Common myeloid progenitor, CD34-positive (primary cell): ENCODE measurements at regions not wholly inside any gene's neighbourhood (a gene's known extent, or its start where the extent isn't known, plus 50 kb on each side); places are given as distances from the start of the nearest gene placed in this dataset.

Experiments
- CTCF ChIA-PET: fragments of 350-600 bp; sonication (Branson Sonifier 250); formaldehyde crosslinking; loops from one replicate; lab custom pipeline; 2021; ENCODE audit warnings: antibody characterized with exemption; lab: Charles Lee
- POLR2A ChIA-PET: fragments of 350-600 bp; sonication (Branson Sonifier 250); formaldehyde crosslinking; loops from one replicate; lab custom pipeline; 2021; ENCODE audit warnings: antibody characterized with exemption; lab: Charles Lee
- DNase-seq, 3 donors: peaks; one replicate each; pipeline versions ENCODE4 v3.0.0 to v3.0.0-alpha.2; 2013
- H3K27ac ChIP-seq, 2 experiments: 1 replicate in 1 of 2; 2 replicates in 1 of 2; pipeline ENCODE4 v1.7.0; 2013; ENCODE audit warnings: inconsistent platforms in 2 of 2, low read length in 2 of 2, mild to moderate bottlenecking in 2 of 2, low read depth in 1 of 2, moderate library complexity in 1 of 2; ENCODE audit not compliant: severe bottlenecking in 2 of 2, insufficient read depth in 1 of 2, poor library complexity in 1 of 2
- H3K27me3 ChIP-seq, 5 experiments: replicated peaks in 2 of 5; 1 replicate in 3 of 5; 2 replicates in 2 of 5; pipeline versions ENCODE4 v1.6.1 to v1.7.0; 2013; ENCODE audit warnings: low read length in 4 of 5, mild to moderate bottlenecking in 2 of 5, moderate library complexity in 2 of 5, inconsistent platforms in 1 of 5; ENCODE audit not compliant: insufficient read depth in 5 of 5, control insufficient read depth in 4 of 5
- H3K36me3 ChIP-seq, 4 experiments: 1 replicate in 2 of 4; 2 replicates in 2 of 4; pipeline versions ENCODE4 v1.6.1 to v1.7.0; 2013; ENCODE audit warnings: low read length in 3 of 4, control low read depth in 1 of 4, mild to moderate bottlenecking in 1 of 4; ENCODE audit not compliant: control insufficient read depth in 4 of 4, insufficient read depth in 4 of 4
- H3K4me1 ChIP-seq, 4 experiments: 1 replicate in 3 of 4; 2 replicates in 1 of 4; pipeline versions ENCODE4 v1.6.1 to v1.7.1; 2013; ENCODE audit warnings: low read length in 3 of 4, mild to moderate bottlenecking in 3 of 4, control low read depth in 1 of 4, inconsistent platforms in 1 of 4, moderate library complexity in 1 of 4; ENCODE audit not compliant: control insufficient read depth in 4 of 4, insufficient read depth in 4 of 4; ENCODE audit errors: control extremely low read depth in 1 of 4
- H3K4me3 ChIP-seq, 7 experiments: 1 replicate in 4 of 7; 2 replicates in 3 of 7; pipeline versions ENCODE4 v1.5.1 to v1.7.0; 2013; ENCODE audit warnings: mild to moderate bottlenecking in 7 of 7, low read length in 6 of 7, moderate library complexity in 6 of 7, inconsistent platforms in 2 of 7, low read depth in 2 of 7, control low read depth in 1 of 7; ENCODE audit not compliant: insufficient read depth in 4 of 7, control insufficient read depth in 1 of 7; ENCODE audit errors: extremely low read depth in 1 of 7
- H3K9me3 ChIP-seq, 5 experiments: 1 replicate in 4 of 5; 2 replicates in 1 of 5; pipeline versions ENCODE4 v1.6.1 to v1.7.1; 2013; ENCODE audit warnings: low read length in 4 of 5, mild to moderate bottlenecking in 2 of 5, inconsistent platforms in 1 of 5, low read depth in 1 of 5, moderate library complexity in 1 of 5; ENCODE audit not compliant: control insufficient read depth in 4 of 5, insufficient read depth in 2 of 5; ENCODE audit errors: control extremely low read depth in 1 of 5
- WGBS: methylation state at CpG from one replicate; pipeline ENCODE4 v1.1.5; 2013; ENCODE audit not compliant: insufficient coverage; 5-methylcytosine and 5-hydroxymethylcytosine counted together

DNA sequence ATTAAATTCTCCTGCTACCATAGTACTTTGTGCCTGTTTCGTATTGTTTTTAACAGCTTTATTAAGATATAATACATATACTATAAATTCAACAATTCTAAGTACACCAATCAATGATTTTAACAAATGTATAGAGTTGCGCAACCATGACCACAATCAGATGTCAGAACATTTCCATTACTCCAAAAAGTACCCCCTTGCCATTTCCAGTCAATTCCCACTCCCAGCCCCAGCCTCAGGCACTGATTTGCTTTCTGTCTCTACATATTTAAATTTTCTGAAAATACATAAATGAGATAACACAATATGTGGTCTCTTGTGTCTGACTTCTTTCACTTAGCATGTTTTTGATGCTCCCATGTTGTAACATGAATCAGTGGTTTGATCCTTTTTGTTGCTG, 193.9 kb downstream of the FIGN start:
- WGBS, result 100% methylated on average over 1 of the region's 2 CpGs
- CTCF ChIA-PET, result no interaction called here

DNA sequence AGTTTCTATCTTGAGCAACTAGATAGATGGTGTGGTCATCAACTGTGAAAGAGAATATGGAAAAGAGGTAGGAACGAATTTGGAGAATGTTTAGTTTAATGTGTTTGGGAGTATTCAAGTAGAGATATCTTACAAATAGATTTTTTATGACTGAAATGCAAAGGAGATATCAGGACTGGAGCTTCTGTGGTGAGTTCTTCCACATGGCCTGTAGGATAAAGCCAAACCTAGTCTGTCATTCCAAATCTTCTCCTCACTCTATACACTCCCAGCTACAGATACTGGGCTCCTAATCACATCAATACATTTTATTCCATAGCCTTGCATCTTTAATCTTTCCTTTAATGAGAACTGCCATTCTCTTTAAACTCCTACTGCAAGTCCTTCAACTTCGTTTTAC, 194.3 kb downstream of the FIGN start:
- no peaks in the 10 kb centered on the region for H3K4me1 ChIP-seq
- ChIA-PET CTCF (no interaction called here), POLR2A (no interaction called here)
- H3K27me3 ChIP-seq, result no peaks in the 10 kb centered on the region
- H3K9me3 ChIP-seq, result no peaks in the 10 kb centered on the region
- H3K27ac ChIP-seq, result no peak overlapping the region
- H3K4me3 ChIP-seq, result no peak overlapping the region
- DNase-seq, result no peak
- 94% methylated on average over 2 of the region's 2 CpGs for WGBS
- no peaks in the 10 kb centered on the region for H3K36me3 ChIP-seq

More for the DNA sequence above, 193.9 kb downstream of the FIGN start:
- POLR2A ChIA-PET, result no interaction called here
- Histone ChIP-seq H3K4me3 (no peak overlapping the region), H3K27ac (no peak overlapping the region), H3K36me3 (no peaks in the 10 kb centered on the region), H3K27me3 (no peaks in the 10 kb centered on the region), H3K4me1 (no peaks in the 10 kb centered on the region), H3K9me3 (no peaks in the 10 kb centered on the region)
- DNase-seq, result no peak

- WGBS, result no CpG with 5 or more reads among the region's 1 CpG
- Histone ChIP-seq H3K27me3 (no peaks in the 10 kb centered on the region), H3K27ac (no peak overlapping the region), H3K36me3 (no peaks in the 10 kb centered on the region), H3K9me3 (peaks cover 0 to 4% (median 0%) of the 10 kb centered on the region in 5 experiments), H3K4me1 (no peaks in the 10 kb centered on the region), H3K4me3 (no peak overlapping the region)
- POLR2A ChIA-PET, result no interaction called here
- CTCF ChIA-PET, result no interaction called here
- DNase-seq, result no peak
Observed at GRCh38 chr2:163528640-163529217, 207.1 kb downstream of the FIGN start.

DNA sequence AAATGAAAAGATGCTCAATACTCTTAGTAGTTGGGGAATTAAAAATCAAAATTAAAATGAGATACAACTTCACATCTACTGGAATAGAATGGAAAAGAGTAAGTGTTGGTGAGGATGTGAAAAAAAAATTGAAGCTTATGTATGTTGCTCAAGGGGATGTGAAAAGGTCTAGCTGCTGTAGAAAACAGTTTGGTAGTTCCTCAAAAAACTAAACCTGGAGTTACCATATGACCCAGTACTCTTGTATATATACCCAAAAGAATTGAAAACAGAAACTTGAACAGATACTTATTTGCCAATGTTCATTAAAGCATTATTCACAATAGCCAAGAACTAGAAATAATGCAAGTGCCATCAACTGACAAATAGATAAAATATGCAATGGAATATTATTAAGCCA, 208.4 kb downstream of the FIGN start:
- no peaks in the 10 kb centered on the region for H3K36me3 ChIP-seq
- H3K27me3 ChIP-seq, result no peaks in the 10 kb centered on the region
- ChIA-PET POLR2A (no interaction called here), CTCF (no interaction called here)
- H3K27ac ChIP-seq, result no peak overlapping the region
- H3K4me3 ChIP-seq, result no peak overlapping the region
- H3K9me3 ChIP-seq, result peaks cover 0 to 4% (median 2%) of the 10 kb centered on the region in 5 experiments
- DNase-seq, result no peak
- no peaks in the 10 kb centered on the region for H3K4me1 ChIP-seq

DNA sequence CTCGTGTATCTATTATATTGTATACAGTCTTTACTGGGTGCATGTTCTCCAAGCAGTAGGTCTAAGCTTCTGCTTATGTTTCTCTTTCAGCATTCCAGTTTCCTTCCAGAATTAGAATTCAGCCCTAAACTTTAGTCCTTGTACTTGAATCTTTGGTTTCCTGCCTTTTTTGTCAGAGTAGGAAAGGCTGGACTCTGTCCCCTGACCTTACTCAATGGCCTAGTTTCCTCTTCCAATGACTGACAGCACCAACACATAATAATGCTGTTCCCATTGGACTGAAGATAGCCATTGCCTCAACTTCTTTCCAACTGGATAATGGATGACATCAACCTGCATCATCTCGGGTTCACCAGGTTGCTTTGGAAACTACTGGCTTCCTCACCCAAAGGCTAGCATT, 217.0 kb downstream of the FIGN start:
- Histone ChIP-seq H3K4me1 (no peaks in the 10 kb centered on the region), H3K27ac (no peak overlapping the region), H3K4me3 (no peak overlapping the region), H3K36me3 (no peaks in the 10 kb centered on the region), H3K9me3 (peaks cover 0 to 3% (median 0%) of the 10 kb centered on the region in 5 experiments), H3K27me3 (no peaks in the 10 kb centered on the region)
- CTCF ChIA-PET, result no interaction called here
- DNase-seq, result no peak
- WGBS, result 90% methylated on average over 1 of the region's 2 CpGs
- POLR2A ChIA-PET, result no interaction called here

DNA sequence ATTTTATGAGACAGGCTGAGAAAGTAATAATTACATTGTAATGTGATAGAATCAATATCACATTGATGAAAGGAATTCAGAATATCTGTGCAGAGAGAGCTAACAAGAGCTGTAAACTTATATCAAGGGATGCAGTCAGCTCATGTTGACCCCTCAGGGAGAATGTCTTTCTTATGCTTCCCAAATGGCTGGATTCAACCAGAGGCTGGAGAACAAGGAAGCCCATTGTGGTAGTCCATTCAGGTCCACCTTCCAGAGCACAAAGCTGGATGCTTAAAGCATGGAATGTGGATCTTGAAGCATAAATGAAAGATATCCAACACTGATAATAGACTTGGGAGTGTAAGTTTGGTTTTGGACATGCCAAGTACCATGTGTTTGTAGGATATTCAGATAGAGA, 220.0 kb downstream of the FIGN start:
- H3K4me1 ChIP-seq, result no peaks in the 10 kb centered on the region
- ChIA-PET CTCF (no interaction called here), POLR2A (no interaction called here)
- no peak overlapping the region for H3K4me3 ChIP-seq
- H3K9me3 ChIP-seq, result peaks cover 0 to 3% (median 0%) of the 10 kb centered on the region in 5 experiments
- H3K36me3 ChIP-seq, result no peaks in the 10 kb centered on the region
- H3K27me3 ChIP-seq, result no peaks in the 10 kb centered on the region
- DNase-seq, result no peak
- no peak overlapping the region for H3K27ac ChIP-seq

DNA sequence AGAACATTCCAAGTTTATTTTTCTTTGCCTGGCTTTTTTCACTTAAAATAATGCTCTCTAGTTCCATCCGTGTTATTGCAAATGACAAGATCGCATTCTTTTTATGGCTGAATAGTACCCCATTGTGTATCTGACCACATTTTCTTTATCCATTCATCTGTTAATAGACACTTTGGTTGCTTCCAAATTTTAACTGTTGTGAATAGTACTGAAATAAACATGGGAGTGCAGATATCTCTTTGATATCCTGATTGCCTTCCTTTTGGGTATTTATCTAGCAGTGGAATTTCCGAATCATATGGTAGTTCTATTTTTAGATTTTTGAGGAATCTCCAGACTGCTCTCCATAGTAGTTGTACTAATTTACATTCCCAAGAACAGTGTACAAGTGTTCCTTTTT, 230.5 kb downstream of the FIGN start:
- Histone ChIP-seq H3K27ac (no peak overlapping the region), H3K27me3 (no peaks in the 10 kb centered on the region), H3K4me1 (no peaks in the 10 kb centered on the region), H3K9me3 (no peaks in the 10 kb centered on the region), H3K4me3 (no peak overlapping the region), H3K36me3 (no peaks in the 10 kb centered on the region)
- ChIA-PET CTCF (no interaction called here), POLR2A (no interaction called here)
- 100% methylated on average over 1 of the region's 3 CpGs for WGBS
- no peak for DNase-seq
